ENCODE measurements at regions not wholly inside any gene's neighbourhood (a gene's known extent, or its start where the extent isn't known, plus 50 kb on each side); places are given as distances from the start of the nearest gene placed in this dataset.

GRCh38 chr3:72219752-72220151 is 434.8 kb upstream of the PROK2 start:
- no peak for DNase-seq

- no peak for DNase-seq
Observed at GRCh38 chr3:72217570-72217969, 432.6 kb upstream of the PROK2 start.

GRCh38 chr3:72214066-72214951 is 429.4 kb upstream of the PROK2 start:
- no peak for DNase-seq

GRCh38 chr3:72213296-72214065 is 428.5 kb upstream of the PROK2 start:
- no peak for DNase-seq

- DNase-seq = no peak
Observed at GRCh38 chr3:72212396-72212795, 427.4 kb upstream of the PROK2 start.

- DNase-seq = no peak
Observed at GRCh38 chr3:72210261-72210660, 425.3 kb upstream of the PROK2 start.

- no peak for DNase-seq
Observed at GRCh38 chr3:72205297-72205826, 420.4 kb upstream of the PROK2 start.

- no peak for DNase-seq
Observed at GRCh38 chr3:72204452-72204851, 419.5 kb upstream of the PROK2 start.

- DNase-seq = no peak
Observed at GRCh38 chr3:72203613-72204349, 418.8 kb upstream of the PROK2 start.

- DNase-seq = no peak
Observed at GRCh38 chr3:72203105-72203504, 418.2 kb upstream of the PROK2 start.

GRCh38 chr3:72200332-72200731 is 415.4 kb upstream of the PROK2 start:
- no peak for DNase-seq

GRCh38 chr3:72199530-72199929 is 414.6 kb upstream of the PROK2 start:
- DNase-seq = no peak

GRCh38 chr3:72196377-72196929 is 411.5 kb upstream of the PROK2 start:
- DNase-seq = no peak

GRCh38 chr3:72195895-72196294 is 410.9 kb upstream of the PROK2 start:
- DNase-seq = no peak

- no peak for DNase-seq
Observed at GRCh38 chr3:72194458-72194857, 409.5 kb upstream of the PROK2 start.

- no peak for DNase-seq
Observed at GRCh38 chr3:72193771-72194430, 409.0 kb upstream of the PROK2 start.

- DNase-seq = no peak
Observed at GRCh38 chr3:72192572-72192971, 407.6 kb upstream of the PROK2 start.

GRCh38 chr3:72191209-72191960 is 406.4 kb upstream of the PROK2 start:
- no peak for DNase-seq

- no peak for DNase-seq
Observed at GRCh38 chr3:72190050-72190449, 405.1 kb upstream of the PROK2 start.

GRCh38 chr3:72189339-72189738 is 404.4 kb upstream of the PROK2 start:
- no peak for DNase-seq

GRCh38 chr3:72188536-72188935 is 403.6 kb upstream of the PROK2 start:
- no peak for DNase-seq

All from CD4-positive, alpha-beta T cell treated with Interleukin-17A for 4 hours (primary cell).